MM.1S (cell line): ENCODE measurements at regions not wholly inside any gene's neighbourhood (a gene's known extent, or its start where the extent isn't known, plus 50 kb on each side); places are given as distances from the start of the nearest gene placed in this dataset.

ENCODE experiments used
- DNase-seq: peaks from one replicate; pipeline ENCODE4 v3.0.0-alpha.2; 2015
- H2AFZ ChIP-seq: fragments of 300-600 bp; sonication (generic); 2 replicates; pipeline ENCODE4 v1.6.0; 2016; ENCODE audit warnings: antibody characterized with exemption, low read length
- H3F3A ChIP-seq: fragments of 300-600 bp; sonication (generic); 2 replicates; pipeline ENCODE4 v1.6.1; 2016; ENCODE audit warnings: mild to moderate bottlenecking, antibody characterized with exemption, low read length, moderate library complexity, mixed read lengths; ENCODE audit not compliant: insufficient read depth
- H3K27ac ChIP-seq: fragments of 300-600 bp; sonication (generic); 2 replicates; pipeline ENCODE4 v1.5.1; 2016; ENCODE audit warnings: mild to moderate bottlenecking, low read length
- H3K27me3 ChIP-seq: fragments of 300-600 bp; sonication (generic); replicated peaks from 2 replicates; pipeline ENCODE4 v1.6.0; 2016; ENCODE audit warnings: low read length; ENCODE audit not compliant: insufficient read depth
- H3K36me3 ChIP-seq: fragments of 300-600 bp; sonication (generic); replicated peaks from 2 replicates; pipeline ENCODE4 v1.6.1; 2016; ENCODE audit warnings: mild to moderate bottlenecking, low read length, mixed read lengths; ENCODE audit not compliant: insufficient read depth
- H3K4me1 ChIP-seq: fragments of 300-600 bp; sonication (generic); 2 replicates; pipeline ENCODE4 v1.6.1; 2016; ENCODE audit warnings: low read length, mixed read lengths
- H3K4me2 ChIP-seq: fragments of 300-600 bp; sonication (generic); 2 replicates; pipeline ENCODE4 v1.6.0; 2016; ENCODE audit warnings: low read depth, low read length
- H3K4me3 ChIP-seq: fragments of 300-600 bp; sonication (generic); 2 replicates; pipeline ENCODE4 v1.5.1; 2016; ENCODE audit warnings: low read length, mixed read lengths
- H3K79me2 ChIP-seq: fragments of 300-600 bp; sonication (generic); 2 replicates; pipeline ENCODE4 v1.6.1; 2016; ENCODE audit warnings: mixed run types, low read length, mixed read lengths
- H3K9ac ChIP-seq: fragments of 300-600 bp; sonication (generic); 2 replicates; pipeline ENCODE4 v1.6.1; 2016; ENCODE audit warnings: low read length, mixed read lengths
- H3K9me2 ChIP-seq: fragments of 300-600 bp; sonication (generic); replicated peaks from 2 replicates; pipeline ENCODE4 v1.6.1; 2016; ENCODE audit warnings: mild to moderate bottlenecking, low read length, mixed read lengths; ENCODE audit not compliant: insufficient read depth
- H3K9me3 ChIP-seq: fragments of 300-600 bp; sonication (generic); replicated peaks from 2 replicates; pipeline ENCODE4 v1.6.1; 2016; ENCODE audit warnings: mild to moderate bottlenecking, low read length, mixed read lengths; ENCODE audit not compliant: insufficient read depth
- H4K20me1 ChIP-seq: fragments of 300-600 bp; sonication (generic); 2 replicates; pipeline ENCODE4 v1.6.1; 2016; ENCODE audit warnings: mild to moderate bottlenecking, low read length, moderate library complexity, mixed read lengths; ENCODE audit not compliant: insufficient read depth
- EZH2 ChIP-seq: fragments of 300-600 bp; sonication (generic); optimal IDR thresholded peaks from 2 replicates; pipeline ENCODE3; 2017; ENCODE audit warnings: low read depth, mild to moderate bottlenecking, antibody characterized with exemption, low read length, mixed read lengths
- EZH2phosphoT487 ChIP-seq: fragments of 300-600 bp; sonication (generic); IDR thresholded peaks from 2 replicates; pipeline ENCODE4 v1.6.1; 2018; ENCODE audit warnings: antibody characterized with exemption, low read length
- TF ChIP-seq, protein P1 (sequence below): fragments of 300-600 bp; sonication (generic); IDR thresholded peaks from 2 replicates; pipeline ENCODE4 v1.5.1; 2016; ENCODE audit warnings: antibody characterized with exemption, low read length, mixed read lengths

DNA sequence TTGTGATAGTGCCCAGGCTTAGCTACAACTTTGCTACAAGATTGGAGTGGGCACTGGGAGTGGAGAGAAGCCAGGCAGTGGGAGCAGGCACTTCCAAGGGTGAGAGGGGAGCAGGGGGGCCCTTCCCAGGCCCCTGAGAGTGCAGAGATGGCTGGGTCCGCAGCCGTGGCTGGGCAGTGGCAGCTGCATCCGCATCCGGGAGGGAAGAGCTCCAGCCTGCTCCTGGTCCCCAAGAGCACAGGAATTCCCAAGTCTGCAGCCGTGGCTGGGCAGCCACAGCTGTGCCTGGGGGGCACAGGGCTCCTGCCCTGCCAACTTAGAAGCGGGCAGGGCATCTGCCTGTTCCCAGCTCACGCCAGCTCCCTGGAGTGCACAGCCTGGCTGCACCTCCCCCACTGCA is 124.1 kb upstream of the POM121L12 start:
- Histone ChIP-seq H3K36me3 (no peaks in the 10 kb centered on the region), H3K27me3 (no peaks in the 10 kb centered on the region), H2AFZ (no peak overlapping the region), H3K79me2 (no peaks in the 10 kb centered on the region), H3K9ac (no peak overlapping the region), H4K20me1 (no peaks in the 10 kb centered on the region), H3K9me3 (no peaks in the 10 kb centered on the region), H3K4me3 (no peak overlapping the region), H3K27ac (no peak overlapping the region), H3K4me2 (no peak overlapping the region), H3K9me2 (no peaks in the 10 kb centered on the region), H3K4me1 (peaks cover 19% of the 10 kb centered on the region), H3F3A (peaks cover 10% of the 10 kb centered on the region; the same call in 1 of the 2 replicates)
- no peak for DNase-seq
- TF ChIP-seq EZH2phosphoT487 (no peak), EZH2 (no peak)
- TF ChIP-seq, protein P1, sequence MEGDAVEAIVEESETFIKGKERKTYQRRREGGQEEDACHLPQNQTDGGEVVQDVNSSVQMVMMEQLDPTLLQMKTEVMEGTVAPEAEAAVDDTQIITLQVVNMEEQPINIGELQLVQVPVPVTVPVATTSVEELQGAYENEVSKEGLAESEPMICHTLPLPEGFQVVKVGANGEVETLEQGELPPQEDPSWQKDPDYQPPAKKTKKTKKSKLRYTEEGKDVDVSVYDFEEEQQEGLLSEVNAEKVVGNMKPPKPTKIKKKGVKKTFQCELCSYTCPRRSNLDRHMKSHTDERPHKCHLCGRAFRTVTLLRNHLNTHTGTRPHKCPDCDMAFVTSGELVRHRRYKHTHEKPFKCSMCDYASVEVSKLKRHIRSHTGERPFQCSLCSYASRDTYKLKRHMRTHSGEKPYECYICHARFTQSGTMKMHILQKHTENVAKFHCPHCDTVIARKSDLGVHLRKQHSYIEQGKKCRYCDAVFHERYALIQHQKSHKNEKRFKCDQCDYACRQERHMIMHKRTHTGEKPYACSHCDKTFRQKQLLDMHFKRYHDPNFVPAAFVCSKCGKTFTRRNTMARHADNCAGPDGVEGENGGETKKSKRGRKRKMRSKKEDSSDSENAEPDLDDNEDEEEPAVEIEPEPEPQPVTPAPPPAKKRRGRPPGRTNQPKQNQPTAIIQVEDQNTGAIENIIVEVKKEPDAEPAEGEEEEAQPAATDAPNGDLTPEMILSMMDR, result no peak

DNA sequence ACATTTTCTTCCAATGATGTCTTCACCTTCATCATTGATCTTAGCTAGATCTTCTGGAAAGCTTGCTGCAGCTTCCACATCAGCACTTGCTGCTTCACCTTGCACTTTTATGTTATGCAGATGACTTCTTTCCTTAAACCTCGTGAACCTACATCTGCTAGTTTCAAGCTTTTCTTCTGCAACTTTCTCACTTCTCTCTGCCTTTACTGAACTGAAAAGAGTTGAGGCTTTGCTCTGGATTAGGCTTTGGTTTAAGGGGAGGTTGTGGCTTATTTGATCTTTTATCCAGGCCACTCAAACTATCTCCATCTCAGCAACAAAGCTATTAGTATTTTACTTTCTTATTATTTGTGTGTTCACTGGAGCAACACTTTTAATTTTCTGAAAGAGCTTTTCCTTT is 125.5 kb upstream of the POM121L12 start:
- no peaks in the 10 kb centered on the region for H3K79me2 ChIP-seq
- peak; percentile 53 for DNase-seq
- H3K27me3 ChIP-seq, result no peaks in the 10 kb centered on the region
- peaks cover 10% of the 10 kb centered on the region; the same call in 1 of the 2 replicates for H3F3A ChIP-seq
- H3K4me2 ChIP-seq, result peak overlapping the region; percentile 6; the same call in 1 of the 2 replicates
- TF ChIP-seq EZH2phosphoT487 (no peak), EZH2 (no peak)
- TF ChIP-seq, protein P1, result no peak
- H3K9me2 ChIP-seq, result no peaks in the 10 kb centered on the region
- no peaks in the 10 kb centered on the region for H3K36me3 ChIP-seq
- H2AFZ ChIP-seq, result 0 out of 2 replicates have a peak overlapping the region, but pooled peaks have one; percentile 20
- no peaks in the 10 kb centered on the region for H4K20me1 ChIP-seq
- no peaks in the 10 kb centered on the region for H3K9me3 ChIP-seq
- no peak overlapping the region for H3K9ac ChIP-seq
- peak overlapping the region; percentile 48; the same call in 1 of the 2 replicates for H3K27ac ChIP-seq
- peaks cover 19% of the 10 kb centered on the region for H3K4me1 ChIP-seq
- no peak overlapping the region for H3K4me3 ChIP-seq

DNA sequence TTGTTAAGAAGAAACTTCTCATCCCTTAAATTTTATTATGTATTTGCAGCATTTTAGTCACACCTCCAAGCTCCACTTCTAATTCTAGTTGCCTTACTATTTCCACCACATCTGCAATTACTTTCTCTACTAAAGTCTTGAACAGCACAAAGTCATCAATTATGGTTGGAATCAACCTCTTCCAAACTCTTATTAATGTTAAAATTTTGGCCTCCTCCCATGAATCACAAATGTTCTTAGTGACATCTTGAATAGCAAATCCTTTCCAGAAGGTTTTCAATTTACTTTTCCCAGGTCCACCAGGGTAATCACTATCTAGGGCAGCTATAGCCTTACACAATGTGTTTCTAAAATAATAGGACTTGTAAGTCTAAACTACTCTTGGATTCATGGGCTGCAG is 126.3 kb upstream of the POM121L12 start:
- Histone ChIP-seq H3K27me3 (no peaks in the 10 kb centered on the region), H3K36me3 (no peaks in the 10 kb centered on the region), H3F3A (peaks cover 10% of the 10 kb centered on the region; the same call in 1 of the 2 replicates), H3K4me2 (no peak overlapping the region), H3K9ac (no peak overlapping the region), H3K79me2 (no peaks in the 10 kb centered on the region), H2AFZ (no peak overlapping the region), H3K9me2 (no peaks in the 10 kb centered on the region), H3K27ac (no peak overlapping the region), H3K4me1 (peaks cover 19% of the 10 kb centered on the region), H4K20me1 (no peaks in the 10 kb centered on the region), H3K4me3 (no peak overlapping the region), H3K9me3 (no peaks in the 10 kb centered on the region)
- TF ChIP-seq EZH2phosphoT487 (no peak), EZH2 (no peak)
- TF ChIP-seq, protein P1, result no peak
- no peak for DNase-seq
